Naive thymus-derived CD8-positive, alpha-beta T cell (primary cell): ENCODE measurements at regions not wholly inside any gene's neighbourhood (a gene's known extent, or its start where the extent isn't known, plus 50 kb on each side); places are given as distances from the start of the nearest gene placed in this dataset.

Source experiments
- ATAC-seq, 2 donors: fragments of 150-1000 bp; cut with Tn5 transposase in 1 of 2; sonication (Bioruptor Pico), chemical (Tn5 transposase) in 1 of 2; 1 replicate in 1 of 2; 2 replicates in 1 of 2; pipeline ENCODE4 v1.10.0; 2021; ENCODE audit warnings: mild to moderate bottlenecking in 2 of 2, moderate library complexity in 2 of 2
- POLR2A ChIA-PET: fragments of 350-600 bp; sonication (Branson Sonifier 250); formaldehyde crosslinking; loops from one replicate; lab custom pipeline; 2021; ENCODE audit warnings: antibody characterized with exemption; lab: Charles Lee
- DNase-seq, 10 donors: peaks; one replicate each; pipeline versions ENCODE4 v3.0.0 to v3.0.0-alpha.2; 2020 to 2022
- H3K27ac Mint-ChIP-seq, 10 donors: one replicate each; pipeline ENCODE4 v1.8.0; 2020 to 2022; ENCODE audit warnings: mild to moderate bottlenecking in 10 of 10, mixed read lengths in 10 of 10, moderate library complexity in 4 of 10, inconsistent platforms in 1 of 10
- H3K27me3 Mint-ChIP-seq, 5 donors: one replicate each; pipeline ENCODE4 v1.8.0; 2021 to 2022; ENCODE audit warnings: mixed read lengths in 5 of 5
- H3K36me3 Mint-ChIP-seq, 3 donors: one replicate each; pipeline ENCODE4 v1.8.0; 2020 to 2022; ENCODE audit warnings: mixed read lengths in 3 of 3, mild to moderate bottlenecking in 2 of 3, inconsistent platforms in 1 of 3
- H3K4me1 Mint-ChIP-seq, 4 donors: one replicate each; pipeline ENCODE4 v1.8.0; 2021 to 2022; ENCODE audit warnings: mixed read lengths in 4 of 4
- H3K4me3 Mint-ChIP-seq, 10 donors: one replicate each; pipeline ENCODE4 v1.8.0; 2020 to 2022; ENCODE audit warnings: mild to moderate bottlenecking in 10 of 10, mixed read lengths in 10 of 10, moderate library complexity in 6 of 10, inconsistent platforms in 1 of 10
- H3K9me3 Mint-ChIP-seq, 9 donors: one replicate each; pipeline ENCODE4 v1.8.0; 2020 to 2022; ENCODE audit warnings: mixed read lengths in 9 of 9, mild to moderate bottlenecking in 3 of 9, inconsistent platforms in 1 of 9, moderate library complexity in 1 of 9

GRCh38 chr4:167722487-167722808, 369.9 kb upstream of the ANXA10 start:
- H3K4me3 Mint-ChIP-seq = no peak overlapping the region
- H3K9me3 Mint-ChIP-seq = peaks cover 2 to 23% (median 6%) of the 10 kb centered on the region in 9 donors
- H3K4me1 Mint-ChIP-seq = no peaks in the 10 kb centered on the region
- H3K27me3 Mint-ChIP-seq = no peaks in the 10 kb centered on the region
- ATAC-seq = no peak
- POLR2A ChIA-PET = no interaction called here
- no peaks in the 10 kb centered on the region for H3K36me3 Mint-ChIP-seq
- H3K27ac Mint-ChIP-seq = no peak overlapping the region
- DNase-seq = no peak

DNA sequence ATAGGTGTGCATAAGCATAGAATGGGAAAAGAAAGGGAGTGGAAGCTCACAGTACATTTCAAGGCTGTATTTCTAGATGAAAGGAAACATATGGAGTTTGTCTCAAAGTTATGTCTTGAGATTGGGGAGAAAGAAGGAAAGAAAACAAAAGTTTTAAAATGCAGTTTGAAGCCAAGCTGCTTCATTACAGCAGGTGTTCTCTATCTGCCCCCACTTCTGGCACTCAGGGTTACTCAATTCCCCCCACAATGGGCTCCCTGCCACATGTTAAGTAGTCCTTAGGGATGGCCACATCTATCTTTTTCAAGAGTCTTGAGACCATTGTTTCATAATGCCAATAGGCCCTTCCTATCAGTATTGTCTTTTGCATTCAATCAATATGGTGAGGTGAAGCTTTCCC, 367.4 kb upstream of the ANXA10 start:
- POLR2A ChIA-PET = no interaction called here
- ATAC-seq = no peak
- Mint-ChIP-seq H3K4me3 (no peak overlapping the region), H3K4me1 (no peaks in the 10 kb centered on the region), H3K27me3 (no peaks in the 10 kb centered on the region), H3K27ac (no peak overlapping the region), H3K9me3 (peaks cover 4 to 31% (median 13%) of the 10 kb centered on the region in 9 donors), H3K36me3 (no peaks in the 10 kb centered on the region)
- DNase-seq = no peak

- H3K36me3 Mint-ChIP-seq = peaks cover 0 to 13% (median 0%) of the 10 kb centered on the region in 3 donors
- H3K27ac Mint-ChIP-seq = no peak overlapping the region
- no peaks in the 10 kb centered on the region for H3K4me1 Mint-ChIP-seq
- H3K4me3 Mint-ChIP-seq = no peak overlapping the region
- H3K9me3 Mint-ChIP-seq = peaks cover 0 to 51% (median 33%) of the 10 kb centered on the region in 9 donors
- DNase-seq = no peak
- no peaks in the 10 kb centered on the region for H3K27me3 Mint-ChIP-seq
- POLR2A ChIA-PET = no interaction called here
- ATAC-seq = no peak
These were observed 361.6 kb upstream of the ANXA10 start for GRCh38 chr4:167730769-167731168.

GRCh38 chr4:167745024-167745687, 347.2 kb upstream of the ANXA10 start:
- Mint-ChIP-seq H3K27me3 (no peaks in the 10 kb centered on the region), H3K36me3 (no peaks in the 10 kb centered on the region), H3K4me1 (no peaks in the 10 kb centered on the region), H3K9me3 (peaks cover 0 to 8% (median 2%) of the 10 kb centered on the region in 9 donors), H3K27ac (no peak overlapping the region), H3K4me3 (no peak overlapping the region)
- DNase-seq (no peak), ATAC-seq (no peak)
- POLR2A ChIA-PET = no interaction called here

GRCh38 chr4:167767281-167767680, 325.1 kb upstream of the ANXA10 start:
- Mint-ChIP-seq H3K9me3 (peaks cover 0 to 32% (median 11%) of the 10 kb centered on the region in 9 donors), H3K36me3 (no peaks in the 10 kb centered on the region)
- no peak for ATAC-seq

GRCh38 chr4:167774646-167775045, 317.7 kb upstream of the ANXA10 start:
- ATAC-seq (no peak), DNase-seq (no peak)
- peaks cover 3 to 25% (median 8%) of the 10 kb centered on the region in 9 donors for H3K9me3 Mint-ChIP-seq
- no peaks in the 10 kb centered on the region for H3K4me1 Mint-ChIP-seq
- no peaks in the 10 kb centered on the region for H3K36me3 Mint-ChIP-seq
- POLR2A ChIA-PET = no interaction called here
- H3K27me3 Mint-ChIP-seq = no peaks in the 10 kb centered on the region
- no peak overlapping the region for H3K27ac Mint-ChIP-seq
- no peak overlapping the region for H3K4me3 Mint-ChIP-seq

More at GRCh38 chr4:167767281-167767680, 325.1 kb upstream of the ANXA10 start:
- Mint-ChIP-seq H3K27ac (no peak overlapping the region), H3K27me3 (no peaks in the 10 kb centered on the region), H3K4me3 (no peak overlapping the region), H3K4me1 (no peaks in the 10 kb centered on the region)
- POLR2A ChIA-PET = no interaction called here
- DNase-seq = no peak

- Mint-ChIP-seq H3K4me1 (no peaks in the 10 kb centered on the region), H3K36me3 (no peaks in the 10 kb centered on the region)
- POLR2A ChIA-PET = no interaction called here
These were observed 317.0 kb upstream of the ANXA10 start for GRCh38 chr4:167775375-167775774.

DNA sequence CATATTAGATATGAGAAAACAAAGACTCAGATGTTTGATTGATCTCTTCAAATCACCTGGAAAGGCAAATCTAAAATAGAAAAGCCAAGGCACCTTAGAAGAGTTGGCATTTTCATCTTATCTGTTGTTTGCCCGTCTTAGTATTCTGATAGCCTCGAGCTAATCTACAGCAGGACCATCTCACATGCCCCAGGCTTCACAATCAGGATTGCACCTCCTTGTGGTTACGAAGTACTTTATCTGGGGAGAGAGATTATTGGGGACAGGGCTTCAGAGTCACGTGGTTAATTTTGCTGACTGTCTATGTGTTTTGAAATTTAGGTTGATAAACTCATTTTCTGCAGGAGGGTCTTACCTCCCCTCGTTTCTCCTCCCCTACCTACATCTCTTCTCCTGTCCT, 313.1 kb upstream of the ANXA10 start:
- Mint-ChIP-seq H3K4me3 (no peak overlapping the region), H3K9me3 (peaks cover 5 to 31% (median 10%) of the 10 kb centered on the region in 9 donors)

More at GRCh38 chr4:167775375-167775774, 317.0 kb upstream of the ANXA10 start:
- H3K4me3 Mint-ChIP-seq = no peak overlapping the region
- DNase-seq = no peak
- no peak for ATAC-seq
- H3K9me3 Mint-ChIP-seq = peaks cover 2 to 22% (median 11%) of the 10 kb centered on the region in 9 donors
- no peak overlapping the region for H3K27ac Mint-ChIP-seq
- no peaks in the 10 kb centered on the region for H3K27me3 Mint-ChIP-seq

DNA sequence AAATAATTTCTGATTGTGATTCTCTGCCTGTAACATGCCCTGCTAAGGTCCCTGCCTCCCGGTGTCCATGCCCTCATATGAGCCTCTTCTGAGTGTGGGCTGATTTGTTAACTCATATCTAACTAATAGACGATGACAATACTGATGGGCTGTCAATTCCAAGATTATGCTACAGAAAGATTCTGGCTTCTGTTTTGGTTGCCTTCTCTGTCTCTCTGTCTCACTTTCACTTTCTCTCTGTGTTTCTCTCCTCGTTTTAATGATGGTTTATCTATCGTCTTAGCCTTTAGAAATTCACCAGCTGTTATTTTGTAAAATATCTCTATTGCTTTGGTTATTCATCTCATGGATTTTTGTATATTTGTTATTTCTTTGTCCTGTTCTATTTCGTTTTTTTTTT, 312.5 kb upstream of the ANXA10 start:
- H3K4me3 Mint-ChIP-seq = no peak overlapping the region
- no peaks in the 10 kb centered on the region for H3K4me1 Mint-ChIP-seq
- peaks cover 5 to 31% (median 10%) of the 10 kb centered on the region in 9 donors for H3K9me3 Mint-ChIP-seq
- no peaks in the 10 kb centered on the region for H3K27me3 Mint-ChIP-seq
- no peak overlapping the region for H3K27ac Mint-ChIP-seq
- no peak for ATAC-seq
- no peaks in the 10 kb centered on the region for H3K36me3 Mint-ChIP-seq
- DNase-seq = no peak
- POLR2A ChIA-PET = no interaction called here

More for the DNA sequence above, 313.1 kb upstream of the ANXA10 start:
- POLR2A ChIA-PET = no interaction called here
- DNase-seq (no peak), ATAC-seq (no peak)
- H3K27me3 Mint-ChIP-seq = no peaks in the 10 kb centered on the region
- no peaks in the 10 kb centered on the region for H3K4me1 Mint-ChIP-seq
- no peaks in the 10 kb centered on the region for H3K36me3 Mint-ChIP-seq
- H3K27ac Mint-ChIP-seq = no peak overlapping the region

DNA sequence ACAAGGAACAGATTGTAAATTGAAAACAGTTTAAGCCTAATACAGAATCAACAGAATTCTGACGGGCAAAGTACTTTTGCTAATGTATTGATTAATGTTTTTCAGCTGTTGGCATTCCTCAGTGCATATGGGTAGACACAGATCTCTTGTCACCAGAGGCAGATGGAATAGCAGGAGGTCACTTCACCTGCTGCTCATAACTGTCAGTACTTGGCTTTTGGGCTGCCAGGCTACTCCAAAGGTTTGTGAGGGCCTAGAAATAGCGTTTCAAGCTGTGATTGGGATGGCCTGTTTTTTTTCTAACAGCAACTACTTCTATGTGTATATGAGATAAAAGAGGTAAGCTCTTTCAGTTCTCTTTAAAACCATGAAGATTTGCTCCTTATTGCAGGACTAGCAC, 307.5 kb upstream of the ANXA10 start:
- Mint-ChIP-seq H3K36me3 (no peaks in the 10 kb centered on the region), H3K9me3 (peaks cover under 1 to 12% (median 6%) of the 10 kb centered on the region in 9 donors), H3K4me1 (no peaks in the 10 kb centered on the region), H3K27ac (no peak overlapping the region), H3K4me3 (no peak overlapping the region), H3K27me3 (no peaks in the 10 kb centered on the region)
- DNase-seq (no peak), ATAC-seq (no peak)
- POLR2A ChIA-PET = no interaction called here

- H3K9me3 Mint-ChIP-seq = peaks cover 0 to 10% (median 5%) of the 10 kb centered on the region in 9 donors
- H3K36me3 Mint-ChIP-seq = no peaks in the 10 kb centered on the region
- POLR2A ChIA-PET = no interaction called here
- no peaks in the 10 kb centered on the region for H3K4me1 Mint-ChIP-seq
- H3K4me3 Mint-ChIP-seq = no peak overlapping the region
- DNase-seq (no peak), ATAC-seq (no peak)
- H3K27ac Mint-ChIP-seq = no peak overlapping the region
- H3K27me3 Mint-ChIP-seq = no peaks in the 10 kb centered on the region
These were observed 306.8 kb upstream of the ANXA10 start for GRCh38 chr4:167785523-167785922.

DNA sequence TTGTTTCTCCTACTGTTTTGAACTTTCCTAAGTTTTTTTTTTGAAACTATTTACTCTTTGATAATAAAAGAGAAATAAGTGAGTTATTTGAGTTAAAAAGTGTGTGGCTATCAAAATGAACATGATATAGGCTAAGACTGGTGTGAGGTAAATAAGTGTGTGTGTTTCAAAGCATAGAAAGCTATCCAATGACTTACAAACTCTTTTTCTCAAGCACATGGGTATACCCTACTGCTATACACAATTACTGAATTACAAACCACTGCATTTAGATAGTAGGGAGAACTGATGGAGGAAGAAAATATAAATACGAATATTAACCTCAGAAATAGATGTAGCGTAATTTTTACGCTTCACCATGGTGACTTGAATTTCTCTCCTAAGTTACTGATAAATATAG, 305.8 kb upstream of the ANXA10 start:
- Mint-ChIP-seq H3K4me3 (no peak overlapping the region), H3K9me3 (peaks cover 0 to 10% (median 4%) of the 10 kb centered on the region in 9 donors), H3K27ac (no peak overlapping the region), H3K36me3 (no peaks in the 10 kb centered on the region), H3K27me3 (no peaks in the 10 kb centered on the region), H3K4me1 (no peaks in the 10 kb centered on the region)
- DNase-seq (no peak), ATAC-seq (peak in 1 of 2 donors; percentile 47)
- POLR2A ChIA-PET = no interaction called here

DNA sequence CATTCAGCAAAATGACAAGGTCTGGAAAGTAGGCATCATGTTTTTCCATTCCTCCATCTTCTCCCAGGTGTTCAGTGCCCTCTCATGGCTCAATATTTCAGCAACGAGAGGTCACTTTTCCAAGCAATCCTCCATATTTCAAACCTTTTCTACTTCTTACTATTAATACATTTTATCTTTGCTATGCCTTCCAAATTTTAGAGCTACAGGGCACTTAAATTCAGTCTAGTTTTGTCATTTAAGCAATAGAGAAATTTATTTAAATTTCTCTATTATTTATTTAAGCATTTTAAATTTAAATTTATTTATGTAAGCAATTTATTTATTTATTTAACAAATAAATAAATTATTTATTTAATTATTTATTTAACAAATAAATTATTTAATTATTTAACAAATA, 305.1 kb upstream of the ANXA10 start:
- ATAC-seq (no peak), DNase-seq (peak in 1 of 10 donors; percentile 2)
- peaks cover 0 to 8% (median 2%) of the 10 kb centered on the region in 9 donors for H3K9me3 Mint-ChIP-seq
- H3K27ac Mint-ChIP-seq = no peak overlapping the region
- H3K27me3 Mint-ChIP-seq = no peaks in the 10 kb centered on the region
- H3K36me3 Mint-ChIP-seq = no peaks in the 10 kb centered on the region
- POLR2A ChIA-PET = no interaction called here
- no peaks in the 10 kb centered on the region for H3K4me1 Mint-ChIP-seq
- H3K4me3 Mint-ChIP-seq = no peak overlapping the region
